Naive B cell (primary cell): ENCODE measurements at regions not wholly inside any gene's neighbourhood (a gene's known extent, or its start where the extent isn't known, plus 50 kb on each side); places are given as distances from the start of the nearest gene placed in this dataset.
"Not testable (repeated sequence)": the region's sequence is repeated elsewhere in the genome, so short reads cannot be mapped to it uniquely, and the experiment has no call there.

Source experiments
- ATAC-seq, 2 donors: fragments of 150-1000 bp; cut with Tn5 transposase; 2 replicates each; pipeline ENCODE4 v1.10.0; 2021; ENCODE audit warnings: low read depth in 2 of 2, mild to moderate bottlenecking in 2 of 2, moderate library complexity in 2 of 2
- DNase-seq: peaks from one replicate; pipeline ENCODE4 v3.0.0; 2022
- H3K27ac Mint-ChIP-seq, 6 donors: one replicate each; pipeline ENCODE4 v1.8.0; 2020 to 2022; ENCODE audit warnings: mild to moderate bottlenecking in 6 of 6, mixed read lengths in 6 of 6, moderate library complexity in 5 of 6, inconsistent platforms in 2 of 6
- H3K27me3 Mint-ChIP-seq, 3 donors: one replicate each; pipeline ENCODE4 v1.8.0; 2021 to 2022; ENCODE audit warnings: mixed read lengths in 3 of 3, mild to moderate bottlenecking in 1 of 3
- H3K36me3 Mint-ChIP-seq, 2 donors: one replicate each; pipeline ENCODE4 v1.8.0; 2020 to 2022; ENCODE audit warnings: mixed read lengths in 2 of 2, inconsistent platforms in 1 of 2, mild to moderate bottlenecking in 1 of 2
- H3K4me1 Mint-ChIP-seq, 3 donors: one replicate each; pipeline ENCODE4 v1.8.0; 2020 to 2022; ENCODE audit warnings: mixed read lengths in 3 of 3, inconsistent platforms in 1 of 3, mild to moderate bottlenecking in 1 of 3, moderate library complexity in 1 of 3
- H3K4me3 Mint-ChIP-seq, 8 donors: one replicate each; pipeline ENCODE4 v1.8.0; 2020 to 2022; ENCODE audit warnings: mild to moderate bottlenecking in 8 of 8, mixed read lengths in 8 of 8, moderate library complexity in 8 of 8, inconsistent platforms in 2 of 8
- H3K9me3 Mint-ChIP-seq, 7 donors: one replicate each; pipeline ENCODE4 v1.8.0; 2020 to 2022; ENCODE audit warnings: mixed read lengths in 7 of 7, mild to moderate bottlenecking in 5 of 7, inconsistent platforms in 2 of 7, moderate library complexity in 1 of 7

GRCh38 chrY:3410322-3410892 is 168.5 kb upstream of the TGIF2LY start:
- H3K4me1 Mint-ChIP-seq, H3K27ac Mint-ChIP-seq, ATAC-seq, H3K9me3 Mint-ChIP-seq, H3K4me3 Mint-ChIP-seq, H3K36me3 Mint-ChIP-seq, H3K27me3 Mint-ChIP-seq, DNase-seq: not testable (repeated sequence)
